GM21447 (cell line): ENCODE measurements at regions not wholly inside any gene's neighbourhood (a gene's known extent, or its start where the extent isn't known, plus 50 kb on each side); places are given as distances from the start of the nearest gene placed in this dataset.
"Not testable (repeated sequence)": the region's sequence is repeated elsewhere in the genome, so short reads cannot be mapped to it uniquely, and the experiment has no call there.

Source experiments
- ATAC-seq: cut with Tn5 transposase; IDR thresholded peaks from one replicate; pipeline ENCODE4 v1.9.1; 2021; ENCODE audit not compliant: unreplicated experiment

DNA sequence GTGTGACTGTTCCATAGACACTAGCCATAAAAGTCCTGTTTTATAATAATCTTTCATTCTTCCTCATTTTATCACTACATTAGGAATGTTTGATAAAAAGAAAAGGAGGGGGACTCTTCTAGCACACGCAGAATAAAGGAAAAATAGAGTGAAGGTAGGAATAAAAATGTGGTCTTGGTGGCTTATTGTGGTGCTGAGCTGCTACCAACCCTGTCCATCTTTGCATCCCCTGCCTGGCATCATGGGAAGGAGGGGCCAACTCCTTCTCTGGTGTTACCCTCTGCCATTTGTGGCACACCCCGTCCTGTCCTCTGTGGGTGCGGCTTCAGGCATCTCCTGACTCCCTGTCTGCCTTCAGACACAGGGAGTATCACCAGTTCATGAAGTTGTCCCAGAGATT is 104.9 kb upstream of the ZNF536 start:
- ATAC-seq = no peak

DNA sequence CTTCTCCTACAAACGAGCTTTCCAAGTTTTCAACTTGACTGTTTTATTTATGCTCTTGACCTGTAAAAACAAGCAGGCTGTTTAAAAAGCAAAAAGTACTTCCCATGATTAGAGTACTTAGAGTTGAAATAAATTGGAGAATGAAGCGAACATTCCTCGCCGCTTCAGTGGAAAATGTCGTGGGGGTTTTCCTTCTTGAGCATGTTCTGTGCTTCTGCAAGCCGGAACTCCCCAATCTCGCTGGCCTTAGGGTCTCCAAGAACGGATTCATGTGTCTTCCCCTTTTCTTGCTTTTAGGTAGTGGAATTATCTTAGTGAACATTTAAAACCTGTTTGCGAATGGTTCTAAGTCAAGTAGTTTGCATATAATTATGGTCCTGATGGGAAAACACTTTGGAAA is 103.6 kb upstream of the ZNF536 start:
- ATAC-seq = no peak

DNA sequence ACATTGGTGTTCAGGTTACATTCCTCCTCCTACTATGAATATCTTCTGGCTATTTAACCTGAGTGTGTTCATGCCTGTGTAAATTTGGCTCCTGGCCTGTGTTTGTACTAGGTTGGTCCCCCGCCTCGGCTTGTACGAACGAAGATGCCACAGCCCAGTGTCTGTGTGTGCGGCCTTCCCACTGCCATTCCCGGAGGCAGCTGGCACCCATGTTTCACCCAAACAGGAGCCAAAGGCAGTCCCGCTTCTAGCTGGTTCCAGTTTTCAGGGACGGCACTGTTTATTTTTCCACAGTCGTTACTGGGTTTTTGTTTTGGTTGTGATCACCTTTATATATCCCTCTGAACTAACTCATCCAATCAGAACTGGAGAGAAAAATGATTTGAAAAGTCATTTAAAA is 102.5 kb upstream of the ZNF536 start:
- no peak for ATAC-seq

DNA sequence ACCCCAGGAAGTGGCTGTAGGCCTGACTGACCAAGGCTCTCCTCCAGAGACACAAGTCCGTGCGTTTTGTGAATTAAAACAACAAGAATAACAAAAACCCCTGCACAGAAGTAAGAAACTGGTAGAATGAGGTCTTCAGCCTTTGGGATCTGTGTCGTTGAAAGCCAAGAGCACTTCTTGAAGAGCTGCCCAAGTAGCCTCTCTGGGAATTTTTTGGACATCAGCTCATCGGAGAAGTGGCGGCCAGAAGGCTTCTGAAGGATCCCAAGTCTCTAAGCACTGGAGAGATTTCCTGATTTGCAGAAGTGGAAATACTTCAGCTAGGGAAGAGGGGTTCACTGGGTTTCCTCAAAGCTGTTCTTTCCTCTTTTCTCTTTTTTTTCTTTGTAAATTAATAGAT is 100.4 kb upstream of the ZNF536 start:
- ATAC-seq = no peak

DNA sequence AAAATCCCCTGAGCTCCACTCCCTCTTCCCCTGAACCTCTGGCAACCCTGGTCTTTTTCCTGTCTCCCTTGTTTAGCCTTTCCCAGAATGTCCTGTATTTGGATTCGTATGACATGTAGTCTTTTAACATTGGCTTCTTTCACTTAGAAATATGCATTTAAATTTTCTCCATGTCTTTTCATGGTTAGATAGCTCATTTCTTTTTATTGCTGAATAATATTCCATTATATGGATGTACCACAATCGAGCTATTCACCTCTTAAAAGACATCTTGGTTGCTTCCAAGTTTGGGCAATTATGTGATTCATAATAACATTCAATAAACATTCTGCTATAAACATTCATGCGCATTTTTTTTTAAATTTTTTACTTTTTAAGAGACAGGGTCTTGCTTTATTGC is 99.6 kb upstream of the ZNF536 start:
- ATAC-seq = no peak

DNA sequence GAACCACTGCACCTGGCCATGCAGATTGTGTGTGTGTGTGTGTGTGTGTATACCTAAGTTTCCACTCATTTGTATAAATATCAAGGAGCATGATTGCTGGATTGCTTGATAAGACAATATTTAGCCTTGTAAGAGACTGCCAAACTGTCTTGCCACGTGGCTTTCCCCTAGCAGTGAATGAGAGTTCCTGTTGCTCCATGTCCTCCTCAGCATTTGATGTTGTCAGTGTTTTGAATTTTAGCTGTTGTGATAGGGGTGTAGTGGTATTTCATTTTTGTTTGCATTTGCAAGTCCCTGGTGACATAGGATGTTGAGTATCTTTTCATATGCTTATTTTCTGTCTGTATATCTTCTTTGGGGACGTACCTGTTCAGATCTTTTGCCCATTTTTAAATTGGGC is 99.0 kb upstream of the ZNF536 start:
- ATAC-seq = no peak

DNA sequence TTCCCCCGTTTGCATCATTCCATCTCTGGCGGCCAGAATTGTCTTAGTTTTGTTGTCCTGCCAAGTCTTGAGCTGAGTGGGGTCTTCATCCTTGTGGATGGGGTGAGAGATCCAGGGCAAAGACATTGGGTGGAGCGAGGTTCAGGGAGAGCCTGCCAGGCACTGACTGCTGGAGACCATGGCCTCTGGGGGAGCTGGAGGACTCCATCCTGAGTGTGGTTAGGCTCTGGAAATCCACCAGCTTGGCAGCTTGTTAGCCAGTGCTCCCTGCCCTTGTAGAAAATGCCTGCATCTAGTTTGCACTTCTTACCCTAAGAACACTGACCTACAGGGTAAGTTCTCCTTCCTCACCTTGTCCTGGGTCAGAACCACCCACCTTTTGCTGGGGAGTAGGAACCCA is 97.2 kb upstream of the ZNF536 start:
- ATAC-seq = no peak

DNA sequence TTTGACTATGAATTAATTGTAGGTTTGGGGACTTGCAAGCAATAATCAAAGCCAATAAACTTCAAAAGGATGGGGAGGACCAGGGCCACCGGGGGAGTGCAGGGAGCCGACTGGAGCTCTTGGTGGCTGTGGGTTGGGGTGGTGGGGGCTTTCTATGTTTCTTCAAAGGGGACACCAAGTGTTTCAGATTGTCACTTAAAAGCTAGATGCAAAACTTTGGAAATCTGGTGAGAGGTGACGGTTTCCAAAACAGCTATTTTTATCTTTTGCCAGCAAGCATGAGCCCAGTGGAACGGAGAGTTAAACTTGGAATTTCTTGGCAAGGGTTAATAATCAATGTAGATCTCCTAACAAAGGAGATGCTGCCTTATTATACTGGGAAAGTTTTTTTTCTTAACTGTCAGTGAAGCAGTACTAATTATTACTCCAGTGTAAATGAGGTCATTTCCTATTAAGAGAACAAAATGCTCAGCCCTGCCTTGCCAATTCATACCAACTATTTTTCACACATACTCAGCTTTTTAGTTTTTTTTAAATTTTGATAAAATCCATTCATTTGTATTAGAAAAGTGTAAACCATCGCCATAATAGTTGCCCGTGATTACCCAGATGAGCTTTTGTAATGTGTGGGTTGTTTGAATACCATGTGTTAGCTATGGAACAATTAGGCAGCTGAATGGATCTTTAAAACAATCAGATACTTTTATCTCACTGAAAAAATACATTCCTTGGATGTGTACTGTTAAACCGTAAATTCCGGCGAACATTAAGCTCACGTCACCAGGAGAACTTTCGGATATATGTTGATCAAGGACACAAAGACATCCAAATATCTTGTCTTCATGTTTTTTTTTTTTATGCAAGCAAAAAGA is 95.9 kb upstream of the ZNF536 start:
- no peak for ATAC-seq

DNA sequence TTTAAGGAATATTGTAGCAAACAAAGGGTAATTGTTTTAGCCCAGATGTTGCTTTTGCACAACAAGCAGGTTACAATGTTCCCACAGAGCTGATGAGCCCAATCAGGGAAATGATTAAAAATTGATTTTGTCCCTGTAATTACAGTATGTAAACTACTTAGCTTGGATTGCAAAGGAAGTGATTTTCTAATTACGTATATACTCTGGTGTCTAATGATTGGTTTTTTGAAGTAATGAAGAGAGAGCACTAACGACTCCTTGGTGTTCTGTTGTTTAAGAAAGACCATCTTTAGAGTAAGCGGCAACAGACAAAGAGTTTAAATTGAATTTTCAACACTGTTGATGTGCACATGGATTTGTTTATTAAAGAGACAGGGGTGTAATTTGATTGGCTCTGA is 95.3 kb upstream of the ZNF536 start:
- ATAC-seq = no peak

DNA sequence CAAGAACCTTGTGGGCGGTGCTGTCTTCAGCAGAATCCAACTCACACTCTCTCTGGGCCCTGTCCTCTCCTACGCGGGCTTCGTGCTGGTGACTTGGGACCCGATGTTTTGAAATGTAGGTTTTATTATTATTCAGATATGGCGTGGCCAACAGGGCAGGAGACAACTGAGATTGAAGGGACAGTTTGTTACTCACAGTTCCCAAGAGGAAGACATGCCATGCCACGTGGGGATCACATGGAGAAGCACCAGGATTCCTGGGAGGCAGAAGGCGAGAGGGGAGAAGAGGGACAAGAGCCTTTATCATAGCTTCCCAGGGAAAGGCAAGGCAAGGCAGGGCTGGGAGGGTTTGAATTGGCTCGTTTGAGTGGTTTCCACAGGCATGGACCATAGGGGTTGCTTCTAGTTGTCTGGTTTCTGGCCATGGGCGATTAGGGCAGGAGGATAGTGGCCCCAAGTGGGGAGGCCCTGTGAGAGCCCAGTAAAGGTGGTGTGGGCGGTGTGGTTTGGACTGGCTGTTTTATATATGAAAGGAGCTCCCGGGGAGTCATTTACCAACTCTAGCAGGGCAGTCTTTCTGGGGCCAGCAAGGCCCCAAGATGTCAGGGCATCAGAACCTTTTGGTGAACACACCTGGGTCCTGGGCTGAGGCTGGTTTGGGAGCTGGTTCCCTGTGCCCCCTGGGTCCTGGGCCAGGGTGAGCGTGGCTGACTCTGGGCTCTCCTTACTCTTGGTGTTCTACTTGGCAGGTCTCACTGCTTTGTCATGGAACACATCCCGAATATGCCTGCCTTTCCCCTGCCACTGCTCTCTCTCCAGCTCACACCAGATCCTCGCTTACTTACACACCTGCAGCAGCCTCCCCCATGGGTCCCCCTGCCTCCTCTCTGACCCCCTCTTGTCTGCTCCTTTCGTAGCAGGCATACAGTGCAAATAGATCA is 94.0 kb upstream of the ZNF536 start:
- no peak for ATAC-seq

DNA sequence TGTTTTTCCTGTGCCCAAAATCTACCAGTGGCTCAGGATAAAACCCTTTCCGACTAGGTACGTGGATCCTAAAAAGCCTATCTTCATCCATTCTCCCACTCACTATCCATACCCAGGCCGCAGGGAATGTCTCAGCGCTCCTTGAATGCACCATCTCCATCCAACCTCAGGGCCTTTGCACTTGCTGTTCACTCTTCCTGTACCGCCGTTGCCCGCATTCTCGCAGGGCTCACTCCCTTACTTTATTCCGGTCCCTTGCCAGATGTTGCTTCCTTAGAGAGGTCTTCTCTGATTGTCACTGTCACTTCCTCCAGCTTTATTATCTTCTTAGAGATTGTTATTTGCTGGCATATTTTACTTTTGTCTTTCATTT is 93.3 kb upstream of the ZNF536 start:
- no peak for ATAC-seq

DNA sequence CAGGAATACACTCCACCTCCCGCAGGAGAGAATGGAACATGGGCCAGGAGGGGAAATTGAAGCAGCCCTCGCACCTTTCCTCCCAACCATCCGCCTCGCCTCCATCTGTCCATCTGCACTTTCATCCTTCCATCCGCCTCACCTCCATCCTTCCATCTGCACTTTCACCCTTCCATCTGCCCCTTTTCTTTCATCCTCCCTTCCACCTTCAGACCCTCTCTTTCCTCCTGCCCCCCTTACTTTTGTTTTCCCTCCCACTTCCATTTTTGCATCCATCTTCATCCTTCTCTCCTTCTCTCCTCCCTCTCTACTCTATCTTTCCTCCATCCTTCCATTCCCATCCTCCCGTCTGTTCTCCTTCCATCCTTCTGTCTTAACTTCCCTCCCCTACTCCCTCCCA is 92.2 kb upstream of the ZNF536 start:
- ATAC-seq = no peak

DNA sequence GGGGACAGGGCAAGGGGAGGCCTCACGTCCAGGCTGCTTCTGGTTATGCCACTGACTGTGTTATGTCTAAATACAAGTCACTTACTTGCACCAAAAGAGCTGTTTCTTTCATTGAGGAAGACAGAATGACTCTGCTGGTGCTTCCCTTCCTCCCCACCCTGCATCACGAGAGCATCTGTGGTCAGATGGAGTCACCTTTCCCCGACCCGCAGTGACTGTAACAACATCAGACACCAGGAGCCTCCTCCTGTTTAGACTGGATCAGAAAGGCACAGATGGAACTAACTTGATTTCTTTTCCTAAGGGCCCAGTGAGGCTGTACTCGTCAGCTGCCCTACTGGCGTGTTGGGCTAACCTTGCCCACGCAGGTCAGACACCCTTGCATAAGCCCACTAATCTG is 90.3 kb upstream of the ZNF536 start:
- ATAC-seq = no peak

DNA sequence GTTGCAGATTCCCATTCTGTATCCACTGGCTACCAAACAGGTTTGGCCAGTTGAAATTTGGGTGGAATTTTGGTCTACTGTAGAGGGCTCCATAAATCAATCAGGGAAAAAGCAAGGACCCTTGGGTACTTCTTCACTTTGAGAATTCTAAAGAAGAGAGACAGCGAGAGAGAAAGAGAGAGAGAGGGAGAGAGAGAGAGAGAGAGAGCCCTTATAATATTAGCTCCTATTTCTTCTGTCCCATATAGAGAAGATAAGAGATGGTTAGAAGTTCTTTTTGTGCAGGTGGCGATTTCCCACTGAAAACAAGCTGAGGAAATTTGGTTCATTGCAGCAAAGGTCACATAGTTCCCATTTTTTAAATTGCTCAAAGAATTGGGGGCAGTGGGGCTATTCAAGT is 88.6 kb upstream of the ZNF536 start:
- ATAC-seq = no peak

DNA sequence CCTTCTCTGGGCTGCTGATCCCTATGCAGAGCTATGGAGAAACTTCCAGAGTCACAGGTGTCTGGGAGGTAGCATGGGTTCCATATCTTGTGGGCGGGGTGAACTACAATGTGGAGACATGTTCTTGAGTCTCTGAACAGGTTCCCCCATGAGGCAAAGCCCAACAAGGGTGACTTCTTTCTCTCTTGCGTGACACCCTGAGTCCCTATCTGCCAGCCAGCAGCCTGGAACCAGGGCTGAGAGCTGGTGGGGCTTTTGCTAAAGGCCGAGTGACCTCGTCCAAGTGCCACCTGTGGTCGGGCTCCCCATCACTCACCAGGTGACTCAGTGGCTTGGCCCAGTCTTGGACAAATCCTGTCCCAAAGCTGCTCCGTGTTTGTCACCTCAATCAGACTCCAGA is 88.0 kb upstream of the ZNF536 start:
- no peak for ATAC-seq

DNA sequence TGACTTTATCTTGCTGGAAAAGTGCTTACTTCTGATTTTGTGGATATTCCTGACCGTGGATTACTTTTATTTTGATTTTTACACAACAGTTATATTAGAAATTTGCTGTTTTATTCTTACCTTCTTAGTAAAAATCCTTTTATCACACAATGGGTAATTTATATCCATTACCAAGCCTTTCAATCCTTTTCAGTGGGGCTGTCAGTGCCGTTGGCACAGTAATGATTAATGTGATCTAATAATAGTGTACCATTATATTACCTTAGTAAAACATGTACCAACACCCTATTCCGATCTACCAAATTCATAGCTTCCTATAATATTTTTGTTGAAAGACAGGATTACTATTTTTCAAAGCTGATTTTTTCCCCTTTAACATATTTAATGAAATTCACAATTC is 87.3 kb upstream of the ZNF536 start:
- no peak for ATAC-seq

DNA sequence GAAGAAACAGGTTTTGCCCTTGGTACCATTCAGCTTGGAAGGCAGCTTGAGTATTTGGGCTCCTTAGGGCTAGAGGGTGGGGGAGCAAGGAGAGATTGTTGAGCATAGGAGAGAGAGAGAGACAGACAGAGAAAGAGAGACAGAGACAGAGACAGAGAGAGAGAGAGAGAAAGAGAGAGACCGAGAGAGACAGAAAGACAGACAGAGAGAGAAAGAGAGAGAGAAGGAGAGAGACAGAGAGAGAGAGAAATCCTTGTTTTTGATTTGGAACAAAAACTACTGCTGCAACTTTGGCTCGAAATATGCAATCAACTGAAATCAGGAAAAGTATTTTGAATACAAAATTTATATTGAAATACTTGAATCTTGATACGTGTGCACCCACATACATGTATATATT is 85.8 kb upstream of the ZNF536 start:
- ATAC-seq = no peak

DNA sequence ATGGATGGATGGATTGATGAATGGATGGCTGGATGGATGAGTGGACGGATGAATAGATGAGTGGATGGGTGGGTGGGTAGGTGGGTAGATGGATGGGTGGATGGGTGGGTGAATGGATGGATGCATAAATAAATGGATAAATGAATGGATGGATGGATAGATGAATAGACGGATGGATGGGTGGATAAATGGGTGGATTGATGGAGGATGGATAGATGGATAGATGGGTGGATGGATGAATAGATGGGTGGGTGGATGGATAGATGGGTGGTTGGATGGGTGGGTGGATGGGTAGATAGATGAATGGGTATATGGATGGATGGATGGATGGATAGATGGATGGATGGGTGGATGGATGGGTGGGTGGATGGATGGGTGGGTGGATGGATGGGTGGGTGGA is 84.9 kb upstream of the ZNF536 start:
- ATAC-seq = no peak

DNA sequence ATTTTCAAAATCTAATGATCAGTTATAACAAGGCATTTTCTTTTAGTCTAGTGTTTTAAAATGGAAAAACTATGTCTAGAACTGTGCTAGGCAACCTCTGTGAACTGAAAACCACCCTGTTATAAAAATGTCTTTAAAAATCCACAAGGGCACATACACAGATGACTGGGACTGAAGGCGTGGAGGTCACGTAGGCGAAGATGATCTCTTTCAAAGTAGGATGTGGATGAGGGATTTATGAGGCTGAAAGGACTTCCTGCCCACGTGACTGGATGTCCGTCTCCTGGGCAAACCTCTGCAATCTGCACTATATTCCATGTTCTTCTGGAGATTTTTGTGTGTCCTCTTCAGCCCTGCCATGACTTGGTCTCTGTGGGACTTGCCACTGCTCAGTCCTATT is 84.2 kb upstream of the ZNF536 start:
- ATAC-seq = no peak

DNA sequence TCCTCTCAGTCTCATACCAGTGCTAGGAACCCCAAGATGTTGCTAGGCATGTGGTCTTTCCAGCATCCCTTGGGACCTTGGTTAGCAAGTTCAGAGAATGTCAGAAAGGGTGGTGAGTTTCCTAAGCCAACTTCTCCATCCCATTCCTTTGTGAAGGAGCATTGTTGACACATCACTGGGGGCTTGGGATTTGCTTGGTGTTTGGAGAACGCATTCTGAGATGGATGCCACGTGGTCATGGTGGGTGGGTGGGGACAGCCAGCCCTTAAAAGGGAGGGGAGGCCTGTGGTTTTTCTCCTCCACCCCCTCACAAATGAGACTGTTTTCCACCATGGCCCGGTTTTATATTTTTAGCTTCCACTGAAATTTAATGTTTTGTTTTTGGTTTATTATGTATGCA is 83.3 kb upstream of the ZNF536 start:
- no peak for ATAC-seq

DNA sequence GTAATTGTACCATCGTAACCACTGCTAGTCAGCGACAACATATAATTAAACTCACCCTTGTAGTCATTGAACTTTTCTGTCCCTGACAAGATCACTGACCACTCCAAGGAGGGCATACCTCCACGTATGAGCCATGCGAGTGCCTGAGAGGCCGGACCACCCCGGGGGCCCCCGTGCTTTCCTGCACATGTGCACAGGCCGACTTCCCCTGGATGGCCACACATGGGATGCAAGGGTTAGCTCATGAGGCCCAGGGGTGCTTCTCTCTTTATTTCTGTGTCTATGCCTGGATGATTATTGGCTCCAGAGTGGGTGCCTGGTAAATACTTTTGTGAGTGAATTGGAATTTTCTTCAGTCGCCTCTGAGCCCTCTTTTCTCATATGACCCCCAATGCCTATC is 82.8 kb upstream of the ZNF536 start:
- no peak for ATAC-seq

DNA sequence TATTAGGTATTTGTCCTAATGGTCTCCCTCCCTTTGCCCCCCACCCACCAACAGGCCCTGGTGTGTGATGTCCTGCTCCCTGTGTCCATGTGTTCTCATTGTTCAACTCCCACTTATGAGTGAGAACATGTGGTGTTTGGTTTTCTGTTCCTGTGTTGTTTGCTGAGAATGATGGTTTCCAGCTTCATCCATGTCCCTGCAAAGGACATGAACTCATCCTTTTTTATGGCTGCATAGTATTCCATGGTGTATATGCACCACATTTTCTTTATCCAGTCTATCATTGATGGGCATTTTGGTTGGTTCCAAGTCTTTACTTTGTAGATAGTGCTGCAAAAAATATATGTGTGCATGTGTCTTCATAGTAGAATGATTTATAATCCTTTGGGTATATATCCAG is 81.4 kb upstream of the ZNF536 start:
- ATAC-seq = not testable (repeated sequence)
